Central memory CD4-positive, alpha-beta T cell (primary cell): ENCODE measurements at regions not wholly inside any gene's neighbourhood (a gene's known extent, or its start where the extent isn't known, plus 50 kb on each side); places are given as distances from the start of the nearest gene placed in this dataset.
"Not testable (repeated sequence)": the region's sequence is repeated elsewhere in the genome, so short reads cannot be mapped to it uniquely, and the experiment has no call there.

ENCODE experiments used
- DNase-seq: peaks from one replicate; pipeline ENCODE4 v3.0.0; 2022

GRCh38 chr15:81813215-81813614 lies 232.6 kb downstream of the MEX3B start:
- DNase-seq = no peak

GRCh38 chr15:81812456-81812855 lies 233.4 kb downstream of the MEX3B start:
- DNase-seq = no peak

DNA sequence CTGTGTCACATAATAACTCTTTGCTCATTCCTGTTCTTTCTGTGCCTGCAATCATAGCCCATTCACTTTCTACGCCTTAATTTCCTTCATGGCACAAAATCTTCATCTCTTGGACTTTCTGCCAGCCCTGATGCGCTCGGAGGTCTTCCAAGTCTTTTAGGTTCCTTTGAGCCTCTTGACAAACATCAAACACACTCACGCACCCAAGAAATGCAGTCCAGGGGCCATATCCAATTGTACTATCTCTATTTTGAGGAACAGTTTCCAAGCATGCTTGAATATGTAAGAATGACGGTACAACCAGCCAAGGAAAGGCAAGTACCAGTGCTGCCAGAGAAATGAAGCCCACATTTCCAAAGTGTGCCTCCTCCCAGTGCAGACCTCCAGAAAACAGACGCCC lies 234.1 kb downstream of the MEX3B start:
- no peak for DNase-seq

- DNase-seq = no peak
Measured at GRCh38 chr15:81809543-81809942, 236.3 kb downstream of the MEX3B start.

DNA sequence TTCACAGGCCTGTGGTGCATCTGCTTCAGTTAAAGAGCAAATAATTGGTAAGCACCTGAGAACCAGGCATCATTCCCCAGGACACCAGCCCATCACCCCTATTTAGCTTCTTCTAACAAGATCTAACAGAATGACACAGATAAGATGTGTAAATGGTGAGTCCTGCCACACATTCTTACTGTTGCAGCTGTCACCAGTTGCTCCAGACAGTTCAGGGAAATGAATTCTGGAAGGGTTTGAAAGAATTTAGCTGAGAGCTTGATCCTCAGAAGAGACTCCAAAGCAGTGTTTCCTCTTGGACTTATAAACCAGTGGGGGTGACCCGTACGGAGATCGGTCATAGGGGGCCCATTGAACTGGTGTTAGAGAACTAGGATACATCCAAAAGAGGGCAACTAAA lies 238.0 kb downstream of the MEX3B start:
- no peak for DNase-seq

DNA sequence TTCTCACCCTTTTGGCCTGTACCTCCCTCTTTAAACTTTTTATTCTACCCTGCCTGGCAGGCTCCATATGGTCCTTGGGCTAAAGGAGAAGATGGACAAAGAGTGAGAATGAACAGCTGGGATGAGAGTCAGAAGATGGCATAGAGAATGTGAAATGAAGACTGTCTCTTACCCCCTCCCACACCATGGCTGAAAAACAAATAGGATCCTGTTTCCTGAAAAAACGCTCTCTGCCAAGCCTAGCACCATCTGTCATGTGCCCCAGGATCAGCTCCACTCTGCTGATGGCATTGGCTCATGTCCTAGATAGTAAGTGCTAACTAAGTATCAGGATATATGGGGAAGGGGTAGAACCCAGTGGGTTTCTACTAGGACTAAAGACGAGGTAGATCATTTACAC lies 238.6 kb downstream of the MEX3B start:
- DNase-seq = no peak

GRCh38 chr15:81795899-81796298 lies 249.9 kb downstream of the MEX3B start:
- DNase-seq = no peak

DNA sequence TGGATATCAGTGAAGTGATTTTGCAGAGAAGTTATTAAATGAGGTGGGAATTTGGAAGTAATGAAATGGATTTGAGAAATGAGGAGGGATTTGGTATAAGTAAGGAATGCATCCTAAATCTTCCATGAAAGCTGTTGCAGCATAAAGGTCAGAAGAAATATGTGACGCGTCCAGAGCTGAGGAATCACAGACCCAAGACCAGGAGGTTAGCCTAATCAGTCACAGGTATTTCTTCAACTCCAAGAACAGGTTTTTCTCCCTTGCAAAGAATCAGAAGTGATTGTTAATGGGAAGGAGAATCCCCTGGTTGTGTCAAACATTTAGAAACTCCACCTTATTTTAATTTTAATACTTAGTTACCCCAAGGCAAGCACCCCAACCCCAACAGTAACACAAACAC lies 253.2 kb downstream of the MEX3B start:
- DNase-seq = no peak

DNA sequence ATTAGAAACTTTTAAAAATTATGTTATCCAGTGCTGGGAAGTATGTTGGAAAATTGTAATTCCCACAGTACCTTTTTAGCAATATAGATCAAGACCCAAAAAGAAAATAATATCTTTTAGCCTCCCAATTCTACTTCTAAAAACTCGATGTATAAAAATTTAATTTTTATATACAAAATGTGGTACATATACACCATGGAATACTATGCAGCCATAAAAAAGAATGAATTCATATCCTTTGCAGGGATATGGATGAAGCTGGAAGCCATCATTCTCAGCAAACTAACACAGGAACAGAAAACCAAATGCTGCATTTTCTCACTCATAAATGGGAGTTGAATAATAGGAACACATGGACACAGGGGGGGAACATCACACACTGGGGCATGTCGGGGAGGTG lies 254.5 kb downstream of the MEX3B start:
- not testable (repeated sequence) for DNase-seq

DNA sequence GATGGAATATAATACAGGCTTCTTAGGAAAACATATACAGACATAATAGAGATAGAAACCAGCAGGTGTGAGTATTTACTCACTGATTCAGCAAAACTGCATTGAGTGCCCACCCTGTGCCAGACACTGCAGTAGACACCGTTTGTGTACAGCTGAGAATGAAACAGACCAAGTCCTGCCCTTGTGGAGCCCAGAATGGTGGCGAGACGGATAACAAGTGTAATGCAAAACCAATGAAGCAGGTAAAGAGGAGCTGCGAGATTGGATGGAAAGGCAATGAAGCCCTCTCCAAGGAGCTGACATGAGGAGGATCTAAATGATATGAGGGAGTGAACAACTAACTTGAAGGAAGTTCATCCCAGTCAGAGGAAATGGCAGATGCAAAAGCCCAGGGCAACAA lies 256.4 kb downstream of the MEX3B start:
- no peak for DNase-seq

DNA sequence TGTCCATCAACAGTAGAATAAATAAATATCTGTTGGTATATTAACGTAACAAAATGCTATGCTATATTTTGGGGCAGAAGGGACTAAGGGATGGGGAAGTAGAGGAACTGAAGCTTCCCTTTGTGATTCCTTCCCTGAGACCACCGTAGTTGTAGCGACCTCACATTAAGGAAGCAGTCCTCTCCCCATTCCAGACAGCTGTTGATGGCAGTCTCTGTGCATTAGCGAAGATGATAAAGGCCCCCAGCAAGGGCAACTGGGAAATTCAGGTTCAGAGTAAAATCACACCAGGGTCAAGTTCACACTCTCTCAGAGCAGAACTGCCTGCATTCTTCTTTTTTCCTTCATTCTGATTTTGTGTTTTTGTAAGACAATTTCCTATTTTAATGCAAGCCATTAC lies 259.0 kb downstream of the MEX3B start:
- no peak for DNase-seq

- no peak for DNase-seq
Measured at GRCh38 chr15:81785679-81786078, 260.1 kb downstream of the MEX3B start.

DNA sequence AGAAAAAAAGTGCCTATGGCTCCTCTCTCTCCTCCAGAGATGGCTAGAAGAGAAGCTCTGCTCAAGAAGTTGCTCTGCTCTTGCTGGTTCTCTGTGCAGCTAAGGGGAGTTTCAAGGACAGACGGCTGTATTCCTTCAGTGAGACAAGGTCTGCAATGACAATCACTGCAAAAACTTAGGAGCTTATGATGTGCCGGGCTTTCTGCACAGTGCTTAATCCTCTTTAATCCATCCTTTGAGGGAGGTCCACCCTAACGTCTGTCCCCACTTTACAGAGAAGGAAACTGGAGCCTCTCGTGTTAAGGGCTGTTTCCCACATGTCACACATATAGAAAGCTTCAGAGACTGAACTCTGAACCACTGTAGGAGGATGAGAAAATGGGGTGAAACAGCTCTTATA lies 260.6 kb downstream of the MEX3B start:
- no peak for DNase-seq

- DNase-seq = no peak
Measured at GRCh38 chr15:81784751-81785150, 261.1 kb downstream of the MEX3B start.

- DNase-seq = no peak
Measured at GRCh38 chr15:81783586-81783985, 262.2 kb downstream of the MEX3B start.

- no peak for DNase-seq
Measured at GRCh38 chr15:81783076-81783475, 262.7 kb downstream of the MEX3B start.

DNA sequence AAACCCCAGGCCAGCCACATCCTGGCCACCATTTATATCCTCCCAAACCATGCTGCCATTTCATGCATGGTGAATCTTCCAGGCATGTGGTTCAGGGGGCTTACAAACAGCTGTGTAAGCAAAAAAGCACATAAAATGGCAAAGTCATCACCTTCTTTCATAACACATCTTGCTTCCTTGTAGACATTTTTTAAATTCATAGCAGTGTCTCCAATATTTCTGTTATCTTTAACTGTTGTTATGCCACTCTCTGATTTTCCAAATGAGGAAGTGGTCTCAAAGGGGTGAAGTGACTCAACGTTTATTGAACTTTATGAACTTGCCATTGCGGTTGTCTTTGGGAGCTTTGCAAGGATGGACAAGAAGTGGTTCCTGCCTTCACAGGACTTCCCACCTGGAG lies 264.4 kb downstream of the MEX3B start:
- no peak for DNase-seq

- no peak for DNase-seq
Measured at GRCh38 chr15:81780966-81781365, 264.9 kb downstream of the MEX3B start.

DNA sequence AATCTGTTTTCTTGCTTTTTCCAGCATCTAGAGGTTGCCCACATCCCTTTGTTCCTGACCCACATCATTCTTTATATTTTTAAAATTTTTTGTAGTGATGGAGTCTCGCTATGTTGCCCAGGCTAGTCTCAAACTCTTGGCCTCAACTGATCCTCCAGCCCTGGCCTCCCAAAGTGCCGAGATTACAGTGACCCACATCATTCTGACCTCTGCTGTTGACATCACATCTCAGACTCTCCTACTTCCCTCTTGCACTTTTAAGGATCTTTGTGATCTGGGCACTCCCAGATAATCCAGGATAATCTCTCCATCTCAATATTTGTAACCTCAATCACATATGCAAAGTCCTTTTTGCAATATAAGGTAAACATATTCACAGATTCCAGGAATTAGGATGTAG lies 266.6 kb downstream of the MEX3B start:
- DNase-seq = no peak

GRCh38 chr15:81777546-81777945 lies 268.3 kb downstream of the MEX3B start:
- DNase-seq = no peak

DNA sequence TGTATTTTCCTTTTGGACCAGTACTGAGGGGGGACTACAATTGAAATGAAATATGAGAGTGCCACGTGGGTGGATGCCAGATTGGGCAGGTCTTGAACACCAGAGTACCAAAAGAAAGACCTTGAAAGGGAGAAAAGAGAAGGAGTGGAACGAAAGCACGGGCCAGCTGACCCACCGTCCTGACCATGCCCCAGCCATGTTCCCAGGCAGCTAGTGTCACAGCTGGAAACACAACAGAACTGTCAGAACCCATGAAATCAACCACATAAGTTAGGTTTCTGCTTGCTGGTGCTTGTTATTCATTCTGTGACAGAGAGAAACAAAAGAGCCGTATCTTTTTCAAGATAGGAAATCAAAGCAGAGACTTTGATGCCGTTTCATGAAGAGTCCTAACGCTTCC lies 268.8 kb downstream of the MEX3B start:
- DNase-seq = no peak

DNA sequence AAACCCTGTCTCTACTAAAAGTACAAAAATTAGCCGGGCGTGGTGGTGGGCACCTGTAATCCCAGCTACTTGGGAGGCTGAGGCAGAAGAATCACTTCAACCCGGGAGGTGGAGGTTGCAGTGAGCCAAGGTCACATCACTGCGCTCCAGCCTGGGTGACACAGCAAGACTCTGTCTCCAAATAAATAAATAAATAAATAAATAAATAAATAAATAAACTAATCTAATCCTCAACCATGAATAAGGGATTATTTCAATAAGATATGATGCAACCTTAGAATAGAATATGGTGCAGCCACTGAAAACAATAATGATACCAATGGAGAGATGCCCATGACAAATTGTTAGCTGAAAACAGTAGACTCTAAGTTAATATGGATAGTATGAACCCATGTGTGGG lies 270.0 kb downstream of the MEX3B start:
- DNase-seq = not testable (repeated sequence)

DNA sequence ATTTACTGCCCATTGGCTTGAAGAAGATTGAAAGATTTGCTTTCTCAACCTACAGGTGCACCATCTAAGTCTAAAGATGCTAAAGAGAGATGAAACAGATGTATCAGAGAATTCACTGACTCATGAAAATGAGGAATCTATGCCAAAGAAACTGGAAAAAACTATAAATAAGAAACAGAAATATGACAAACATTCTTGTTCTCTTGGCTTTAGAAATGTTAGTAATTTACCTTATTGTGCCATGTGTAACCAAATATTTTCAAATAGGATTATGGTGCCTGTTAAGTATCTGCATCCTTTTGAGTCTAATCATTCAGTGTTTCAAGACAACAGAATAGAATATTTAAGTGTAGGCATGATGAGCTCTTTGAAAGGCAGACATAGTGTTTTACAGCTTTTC lies 271.5 kb downstream of the MEX3B start:
- no peak for DNase-seq

- no peak for DNase-seq
Measured at GRCh38 chr15:81768773-81769172, 277.0 kb downstream of the MEX3B start.

DNA sequence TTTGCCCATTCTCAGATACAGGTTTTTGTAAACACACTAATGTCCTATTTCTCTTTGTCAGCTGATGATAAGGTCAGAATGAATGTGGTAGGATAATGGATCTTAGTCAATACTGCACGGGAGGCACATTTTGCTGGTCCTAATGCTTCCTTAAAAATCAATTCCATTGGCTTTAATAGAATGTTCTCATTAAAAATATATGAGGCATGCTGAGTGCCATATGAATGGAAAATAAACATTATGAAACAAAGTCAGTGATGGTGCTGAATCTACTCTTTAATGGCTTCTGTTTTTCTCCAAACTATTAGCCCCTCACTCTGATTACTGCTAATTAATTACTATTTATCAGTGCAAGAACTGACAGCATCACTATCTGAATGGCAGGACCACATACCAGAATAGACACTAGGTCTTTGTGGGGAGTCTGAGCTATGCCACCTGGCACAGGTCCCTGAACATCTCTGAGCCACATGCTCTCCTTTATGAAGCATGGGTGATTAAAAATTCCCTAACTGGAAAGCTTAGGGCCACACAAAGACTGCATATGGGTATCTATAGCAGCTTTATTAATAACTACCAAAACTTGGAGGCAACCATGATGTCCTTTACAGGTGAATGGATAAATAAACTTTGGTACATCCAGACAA lies 278.9 kb downstream of the MEX3B start:
- DNase-seq = no peak

GRCh38 chr15:81765816-81766215 lies 280.0 kb downstream of the MEX3B start:
- no peak for DNase-seq
